ENCODE measurements at regions not wholly inside any gene's neighbourhood (a gene's known extent, or its start where the extent isn't known, plus 50 kb on each side); places are given as distances from the start of the nearest gene placed in this dataset.
A peak's percentile ranks its signal among the peaks of the same experiment; 100 is the strongest.

DNA sequence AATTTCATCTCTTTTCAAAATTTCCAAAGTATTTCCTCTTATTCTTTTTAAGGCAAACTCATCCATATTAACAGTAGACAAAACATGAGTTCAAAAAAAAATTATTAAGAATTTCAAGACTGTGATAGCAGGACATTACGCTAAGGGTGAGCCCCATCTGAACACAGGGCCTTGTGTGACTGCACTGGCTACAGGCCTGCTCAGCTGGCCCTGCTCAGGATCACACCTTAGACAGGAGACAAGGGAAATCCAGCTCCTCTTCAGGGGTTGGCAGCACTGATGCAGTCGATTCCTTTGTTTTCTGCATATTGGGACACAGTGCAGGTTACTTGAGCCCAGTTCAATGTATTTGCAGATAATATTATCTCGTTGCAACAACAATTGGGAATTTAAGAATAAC, 444.7 kb downstream of the PLK2 start:
- DNase-seq: peak in 1 of 5 donors; percentile 24
- Histone ChIP-seq H3K27ac (no peak overlapping the region), H3K27me3 (no peaks in the 10 kb centered on the region), H3K4me1 (peaks cover 0 to 20% (median 15%) of the 10 kb centered on the region in 12 donors), H3K36me3 (no peaks in the 10 kb centered on the region), H3K4me3 (no peak overlapping the region), H3K9me3 (no peaks in the 10 kb centered on the region)
- ATAC-seq: peak in 1 of 4 donors; percentile 25
- intact Hi-C loops (cut with DNase I): no loop called here
- 58 to 80% (median 68%) methylated on average over 3 of the region's 3 CpGs for WGBS, 4 donors
- TF ChIP-seq, protein P1, sequence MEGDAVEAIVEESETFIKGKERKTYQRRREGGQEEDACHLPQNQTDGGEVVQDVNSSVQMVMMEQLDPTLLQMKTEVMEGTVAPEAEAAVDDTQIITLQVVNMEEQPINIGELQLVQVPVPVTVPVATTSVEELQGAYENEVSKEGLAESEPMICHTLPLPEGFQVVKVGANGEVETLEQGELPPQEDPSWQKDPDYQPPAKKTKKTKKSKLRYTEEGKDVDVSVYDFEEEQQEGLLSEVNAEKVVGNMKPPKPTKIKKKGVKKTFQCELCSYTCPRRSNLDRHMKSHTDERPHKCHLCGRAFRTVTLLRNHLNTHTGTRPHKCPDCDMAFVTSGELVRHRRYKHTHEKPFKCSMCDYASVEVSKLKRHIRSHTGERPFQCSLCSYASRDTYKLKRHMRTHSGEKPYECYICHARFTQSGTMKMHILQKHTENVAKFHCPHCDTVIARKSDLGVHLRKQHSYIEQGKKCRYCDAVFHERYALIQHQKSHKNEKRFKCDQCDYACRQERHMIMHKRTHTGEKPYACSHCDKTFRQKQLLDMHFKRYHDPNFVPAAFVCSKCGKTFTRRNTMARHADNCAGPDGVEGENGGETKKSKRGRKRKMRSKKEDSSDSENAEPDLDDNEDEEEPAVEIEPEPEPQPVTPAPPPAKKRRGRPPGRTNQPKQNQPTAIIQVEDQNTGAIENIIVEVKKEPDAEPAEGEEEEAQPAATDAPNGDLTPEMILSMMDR (IDR thresholded peaks at IDR 0.05): no peak
- no peak for TF ChIP-seq POLR2A (IDR thresholded peaks at IDR 0.05)

DNA sequence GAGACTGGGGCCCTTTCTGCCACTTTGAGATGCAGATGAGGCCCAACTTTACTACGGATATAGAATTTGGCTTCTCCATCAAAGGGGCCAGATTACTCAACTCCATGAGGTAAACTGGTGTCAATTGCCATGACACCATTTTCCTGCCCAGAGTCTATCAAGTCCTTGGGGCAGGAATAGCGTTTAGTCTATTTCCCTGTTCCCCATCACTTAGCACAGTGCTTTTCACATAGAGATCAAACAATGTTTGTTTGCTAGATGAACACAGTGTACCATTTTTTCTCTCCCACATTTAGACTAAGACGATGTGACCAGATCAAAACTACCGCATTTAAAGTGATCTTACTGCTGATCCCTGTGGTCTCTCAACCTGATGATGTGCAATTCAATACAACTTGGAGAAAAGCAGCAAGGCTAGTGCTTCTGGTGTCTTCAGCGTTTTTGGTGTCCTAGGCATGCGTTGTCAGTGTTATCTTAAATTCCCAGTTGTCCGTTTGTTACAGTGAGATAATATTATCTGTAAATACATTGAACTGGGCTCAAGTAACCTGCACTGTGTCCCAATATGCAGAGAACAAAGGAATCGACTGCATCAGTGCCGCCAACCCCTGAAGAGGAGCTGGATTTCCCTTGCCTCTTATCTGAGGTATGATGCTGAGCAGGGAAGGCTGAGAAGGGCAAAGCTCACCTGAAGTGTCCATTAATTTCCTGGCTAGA, 446.2 kb downstream of the PLK2 start:
- WGBS, 4 donors: 85 to 88% (median 87%) methylated on average over 9 of the region's 9 CpGs
- H3K9me3 ChIP-seq: no peaks in the 10 kb centered on the region
- no peak overlapping the region for H3K27ac ChIP-seq
- H3K4me3 ChIP-seq: no peak overlapping the region
- intact Hi-C loops (cut with DNase I): no loop called here
- TF ChIP-seq, protein P1 (IDR thresholded peaks at IDR 0.05): no peak
- TF ChIP-seq POLR2A (IDR thresholded peaks at IDR 0.05): no peak
- no peaks in the 10 kb centered on the region for H3K27me3 ChIP-seq
- DNase-seq (no peak), ATAC-seq (no peak)
- peaks cover 0 to 6% (median under 1%) of the 10 kb centered on the region in 12 donors for H3K4me1 ChIP-seq
- no peaks in the 10 kb centered on the region for H3K36me3 ChIP-seq

DNA sequence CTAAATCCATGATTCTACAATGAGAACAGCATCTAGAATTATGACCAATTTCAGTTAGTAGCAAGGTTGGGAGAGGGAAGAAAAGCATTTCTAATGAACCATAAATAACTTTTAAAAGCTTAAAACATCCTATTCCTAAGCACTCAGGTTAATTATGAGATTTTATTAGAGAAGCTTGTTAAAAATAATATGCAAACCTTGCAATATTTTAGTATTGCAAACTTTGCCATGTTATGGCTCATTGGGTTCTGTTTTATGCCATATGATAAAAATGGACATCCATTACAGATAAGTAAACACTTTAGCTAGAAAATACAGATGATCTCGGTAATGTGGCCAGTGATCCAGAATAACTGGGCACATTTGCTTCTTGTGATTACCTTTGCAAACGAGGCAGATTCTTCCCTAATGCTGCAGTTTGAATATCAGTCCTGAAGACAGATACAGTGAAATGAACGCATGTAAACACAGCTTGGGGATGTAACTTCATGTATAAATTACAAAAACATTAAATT, 447.0 kb downstream of the PLK2 start:
- Histone ChIP-seq H3K4me3 (no peak overlapping the region), H3K9me3 (no peaks in the 10 kb centered on the region), H3K36me3 (no peaks in the 10 kb centered on the region), H3K27me3 (no peaks in the 10 kb centered on the region), H3K4me1 (no peaks in the 10 kb centered on the region), H3K27ac (no peak overlapping the region)
- intact Hi-C loops (cut with DNase I): no loop called here
- 93 to 97% (median 95%) methylated on average over 3 of the region's 3 CpGs for WGBS, 4 donors
- no peak for ATAC-seq
- no peak for DNase-seq
- TF ChIP-seq POLR2A (IDR thresholded peaks at IDR 0.05): no peak
- TF ChIP-seq, protein P1 (IDR thresholded peaks at IDR 0.05): no peak

DNA sequence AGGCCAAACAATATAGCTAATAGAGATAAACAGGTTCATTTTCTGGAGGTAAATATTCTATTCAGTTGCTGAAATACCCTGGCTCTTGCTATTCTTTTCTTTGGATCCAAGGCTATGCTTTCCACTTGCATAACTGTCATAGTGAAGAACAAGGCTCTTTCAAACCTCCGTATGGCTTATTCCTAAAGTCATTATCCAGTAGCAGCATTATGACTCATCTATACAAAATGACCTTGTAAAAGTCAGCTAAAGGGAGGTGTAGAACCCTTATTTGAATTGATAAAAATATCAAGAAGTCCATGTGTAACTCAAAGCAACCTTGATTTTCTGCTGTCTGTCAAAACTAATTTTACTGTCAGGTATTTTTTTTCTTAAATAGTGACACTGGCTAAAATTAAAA, 447.8 kb downstream of the PLK2 start:
- Histone ChIP-seq H3K4me3 (no peak overlapping the region), H3K9me3 (no peaks in the 10 kb centered on the region), H3K27me3 (no peaks in the 10 kb centered on the region), H3K36me3 (no peaks in the 10 kb centered on the region), H3K4me1 (no peaks in the 10 kb centered on the region), H3K27ac (no peak overlapping the region)
- WGBS, 4 donors: 63 to 78% (median 69%) methylated on average over 1 of the region's 1 CpG
- no peak for DNase-seq
- no peak for ATAC-seq
- TF ChIP-seq, protein P1 (IDR thresholded peaks at IDR 0.05): no peak
- TF ChIP-seq POLR2A (IDR thresholded peaks at IDR 0.05): no peak
- intact Hi-C loops (cut with DNase I): no loop called here
